RPMI8226 (cell line): ENCODE measurements at regions not wholly inside any gene's neighbourhood (a gene's known extent, or its start where the extent isn't known, plus 50 kb on each side); places are given as distances from the start of the nearest gene placed in this dataset.
"Not testable (repeated sequence)": the region's sequence is repeated elsewhere in the genome, so short reads cannot be mapped to it uniquely, and the experiment has no call there.

ENCODE experiments used
- DNase-seq: peaks from one replicate; pipeline ENCODE4 v3.0.0-alpha.2; 2015

- no peak for DNase-seq
Observed at GRCh38 chr4:57993944-57994343, 883.8 kb upstream of the IGFBP7 start.

- DNase-seq = no peak
Observed at GRCh38 chr4:57989430-57989829, 879.2 kb upstream of the IGFBP7 start.

- no peak for DNase-seq
Observed at GRCh38 chr4:57985161-57985560, 875.0 kb upstream of the IGFBP7 start.

- no peak for DNase-seq
Observed at GRCh38 chr4:57981123-57981522, 870.9 kb upstream of the IGFBP7 start.

- DNase-seq = no peak
Observed at GRCh38 chr4:57974821-57975220, 864.6 kb upstream of the IGFBP7 start.

- DNase-seq = no peak
Observed at GRCh38 chr4:57973819-57974218, 863.6 kb upstream of the IGFBP7 start.

- DNase-seq = no peak
Observed at GRCh38 chr4:57971261-57971660, 861.1 kb upstream of the IGFBP7 start.

- DNase-seq = no peak
Observed at GRCh38 chr4:57966987-57967760, 857.0 kb upstream of the IGFBP7 start.

- not testable (repeated sequence) for DNase-seq
Observed at GRCh38 chr4:57965431-57965830, 855.2 kb upstream of the IGFBP7 start.

- no peak for DNase-seq
Observed at GRCh38 chr4:57945298-57945697, 835.1 kb upstream of the IGFBP7 start.

GRCh38 chr4:57943682-57944081 is 833.5 kb upstream of the IGFBP7 start:
- peak; percentile 11 for DNase-seq

- not testable (repeated sequence) for DNase-seq
Observed at GRCh38 chr4:57937326-57937725, 827.1 kb upstream of the IGFBP7 start.

- no peak for DNase-seq
Observed at GRCh38 chr4:57926311-57926710, 816.1 kb upstream of the IGFBP7 start.

- no peak for DNase-seq
Observed at GRCh38 chr4:57924951-57925350, 814.8 kb upstream of the IGFBP7 start.

- no peak for DNase-seq
Observed at GRCh38 chr4:57916479-57916878, 806.3 kb upstream of the IGFBP7 start.

- DNase-seq = no peak
Observed at GRCh38 chr4:57911203-57911602, 801.0 kb upstream of the IGFBP7 start.

- no peak for DNase-seq
Observed at GRCh38 chr4:57910151-57910550, 800.0 kb upstream of the IGFBP7 start.

- no peak for DNase-seq
Observed at GRCh38 chr4:57905965-57906364, 795.8 kb upstream of the IGFBP7 start.

GRCh38 chr4:57877047-57877458 is 766.9 kb upstream of the IGFBP7 start:
- DNase-seq = no peak

- no peak for DNase-seq
Observed at GRCh38 chr4:57875829-57876392, 765.7 kb upstream of the IGFBP7 start.

- no peak for DNase-seq
Observed at GRCh38 chr4:57866468-57867171, 756.4 kb upstream of the IGFBP7 start.

- peak; percentile 2 for DNase-seq
Observed at GRCh38 chr4:57865264-57865663, 755.1 kb upstream of the IGFBP7 start.

GRCh38 chr4:57854748-57855147 is 744.6 kb upstream of the IGFBP7 start:
- no peak for DNase-seq

GRCh38 chr4:57850141-57850540 is 740.0 kb upstream of the IGFBP7 start:
- no peak for DNase-seq
